Adrenal gland (tissue), 5 donors: ENCODE measurements at regions not wholly inside any gene's neighbourhood (a gene's known extent, or its start where the extent isn't known, plus 50 kb on each side); places are given as distances from the start of the nearest gene placed in this dataset.

Source experiments
- CTCF ChIP-seq, 6 experiments: fragments of 450-650 bp in 4 of 6; fragments of 200-600 bp in 2 of 6; sonication (generic) in 1 of 6; IDR thresholded peaks; 1 replicate in 5 of 6; 2 replicates in 1 of 6; pipeline versions ENCODE4 v1.5.1 to v1.8.0; 2016 to 2021; ENCODE audit warnings: antibody characterized with exemption in 6 of 6, mild to moderate bottlenecking in 2 of 6, moderate library complexity in 1 of 6
- POLR2A ChIP-seq, 2 donors: fragments of 450-650 bp; IDR thresholded peaks; one replicate each; pipeline ENCODE4 v1.6.1; 2017; ENCODE audit warnings: antibody characterized with exemption in 2 of 2, mild to moderate bottlenecking in 2 of 2, moderate library complexity in 1 of 2
- donor health status: DM: no; HTN: no; CAD: no.

- no peak for TF ChIP-seq CTCF (IDR thresholded peaks at IDR 0.05)
- no peak for TF ChIP-seq POLR2A (IDR thresholded peaks at IDR 0.05)
These were observed 63.1 kb upstream of the BCO1 start for GRCh38 chr16:81175325-81175891.
